Heart left ventricle (tissue), 13 donors: ENCODE measurements at regions not wholly inside any gene's neighbourhood (a gene's known extent, or its start where the extent isn't known, plus 50 kb on each side); places are given as distances from the start of the nearest gene placed in this dataset.

Experiments
- CTCF ChIP-seq, 12 donors: fragments of 200-600 bp; sonication (generic) in 4 of 12; IDR thresholded peaks; one replicate each; pipeline versions ENCODE4 v1.5.0 to v1.8.0; 2018 to 2022; ENCODE audit warnings: antibody characterized with exemption in 12 of 12, mild to moderate bottlenecking in 5 of 12
- POLR2A ChIP-seq, 2 donors: fragments of 450-650 bp; IDR thresholded peaks; one replicate each; pipeline ENCODE4 v1.6.1; 2017; ENCODE audit warnings: antibody characterized with exemption in 2 of 2, mild to moderate bottlenecking in 2 of 2, moderate library complexity in 2 of 2
- donor health status: ischemic (EF 13 %, LVEDD 7.1; RV severe dilation, severe dysfunction).
- donor health status: DM: no; HTN: yes; CAD: no.
- donor health status: DM: no; HTN: no; CAD: no.
- donor health status: ischemic (EF 25% LVEDD 6.9; RV normal size, moderate dysfunction).
- donor health status: ischemic (EF 25% LVEDD 5.7; RV mildly dilated, moderate dysfunction).
- donor health status: ischemic (EF 35%, LVEDD 5.7; RV mildly dilated, moderate dysfunction).
- donor health status: nonischemic (EF 11% LVEDD 7.7; RV severe dilation, severe dysfunction).
- donor health status: DM: yes; HTN: yes; CAD: no.
- donor health status: PGD.
- donor health status: ischemic (EF 29% LVEDD 5.4; RV normal size, mild dysfunction).
- donor health status: nonischemic (EF 23%, LVEDD 6.1; RV moderate dilation, normal function).

- TF ChIP-seq CTCF (IDR thresholded peaks at IDR 0.05), result no peak
- no peak for TF ChIP-seq POLR2A (IDR thresholded peaks at IDR 0.05)
Observed at GRCh38 chr1:59098655-59099054, 198.2 kb upstream of the FGGY start.
